SK-N-SH (cell line): ENCODE measurements at regions not wholly inside any gene's neighbourhood (a gene's known extent, or its start where the extent isn't known, plus 50 kb on each side); places are given as distances from the start of the nearest gene placed in this dataset.

Source experiments
- CTCF ChIA-PET: fragments of 300-600, 350-600 bp; formaldehyde crosslinking; extraction: SDS; loops from one replicate; lab custom pipeline; 2021; lab: Yijun Ruan, JAX
- POLR2A ChIA-PET: fragments of 350-600 bp; sonication (Branson Sonifier 250); formaldehyde crosslinking; extraction: SDS; loops from one replicate; lab custom pipeline; 2020; ENCODE audit warnings: antibody characterized with exemption, inconsistent platforms; lab: Yijun Ruan, JAX
- DNase-seq: peaks from one replicate; pipeline ENCODE4 v3.0.0; 2012
- H2AFZ ChIP-seq: fragments of 200-600 bp; sonication (generic); 2 replicates; pipeline ENCODE4 v1.8.1; 2016; ENCODE audit warnings: antibody characterized with exemption, mild to moderate bottlenecking, low read depth
- H3F3A ChIP-seq: fragments of 200-600 bp; sonication (generic); replicated peaks from 2 replicates; pipeline ENCODE3; 2016; ENCODE audit warnings: antibody characterized with exemption, mild to moderate bottlenecking; ENCODE audit not compliant: insufficient read depth
- H3K27ac ChIP-seq, 2 experiments: fragments of 200-500 bp in 1 of 2; fragments of 200-600 bp in 1 of 2; sonication (Bioruptor generic) in 1 of 2; sonication (generic), shearing (Covaris generic) in 1 of 2; 2 replicates each; pipeline versions ENCODE4 v1.5.1 to v1.6.1; 2014 to 2016; ENCODE audit warnings: low read depth in 2 of 2, inconsistent platforms in 1 of 2, low read length in 1 of 2, mild to moderate bottlenecking in 1 of 2, mixed read lengths in 1 of 2
- H3K27me3 ChIP-seq: fragments of 200-600 bp; sonication (generic), shearing (Covaris generic); 2 replicates; pipeline ENCODE4 v1.6.1; 2016; ENCODE audit warnings: mixed run types; ENCODE audit not compliant: insufficient read depth
- H3K36me3 ChIP-seq, 2 experiments: fragments of 200-500 bp in 1 of 2; fragments of 200-600 bp in 1 of 2; sonication (Bioruptor generic) in 1 of 2; sonication (generic) in 1 of 2; replicated peaks in 1 of 2; 2 replicates each; pipeline versions ENCODE3 to v1.5.1; 2014 to 2016; ENCODE audit warnings: low read length in 1 of 2, mild to moderate bottlenecking in 1 of 2; ENCODE audit not compliant: insufficient read depth in 2 of 2, control insufficient read depth in 1 of 2
- H3K4me1 ChIP-seq, 2 experiments: fragments of 200-500 bp in 1 of 2; fragments of 200-600 bp in 1 of 2; sonication (Bioruptor generic) in 1 of 2; sonication (generic), shearing (Covaris generic) in 1 of 2; 2 replicates each; pipeline versions ENCODE4 v1.5.1 to v1.6.1; 2014 to 2016; ENCODE audit warnings: low read depth in 1 of 2, low read length in 1 of 2, mixed run types in 1 of 2; ENCODE audit not compliant: insufficient read depth in 2 of 2, control insufficient read depth in 1 of 2
- H3K4me2 ChIP-seq: fragments of 200-600 bp; sonication (generic), shearing (Covaris generic); 2 replicates; pipeline ENCODE4 v1.6.1; 2017; ENCODE audit warnings: mixed run types
- H3K4me3 ChIP-seq, 2 experiments: fragments of 200-500 bp in 1 of 2; fragments of 200-600 bp in 1 of 2; sonication (Bioruptor generic) in 1 of 2; sonication (generic), shearing (Covaris generic) in 1 of 2; 2 replicates each; pipeline versions ENCODE4 v1.5.1 to v1.8.1; 2014 to 2016; ENCODE audit warnings: low read depth in 2 of 2, inconsistent platforms in 1 of 2, low read length in 1 of 2, mild to moderate bottlenecking in 1 of 2, mixed read lengths in 1 of 2, moderate library complexity in 1 of 2
- H3K79me2 ChIP-seq: fragments of 200-600 bp; sonication (generic); 2 replicates; pipeline ENCODE4 v1.8.1; 2017; ENCODE audit warnings: mild to moderate bottlenecking; ENCODE audit not compliant: insufficient read depth
- H3K9ac ChIP-seq: fragments of 200-600 bp; sonication (generic); 2 replicates; pipeline ENCODE4 v1.6.1; 2017; ENCODE audit warnings: mixed run types
- H3K9me2 ChIP-seq: fragments of 200-600 bp; sonication (generic); 2 replicates; pipeline ENCODE4 v1.6.1; 2017; ENCODE audit warnings: mixed run types
- H3K9me3 ChIP-seq: fragments of 200-600 bp; sonication (generic); 2 replicates; pipeline ENCODE4 v1.6.1; 2017; ENCODE audit warnings: mixed run types, mild to moderate bottlenecking, moderate library complexity
- H4K20me1 ChIP-seq: fragments of 200-600 bp; sonication (generic); 2 replicates; pipeline ENCODE4 v1.6.1; 2017; ENCODE audit warnings: mild to moderate bottlenecking, mixed run types; ENCODE audit not compliant: insufficient read depth
- ELF1 ChIP-seq: IDR thresholded peaks from 2 replicates; pipeline ENCODE4 v1.4.0; 2012
- GABPA ChIP-seq: IDR thresholded peaks from 2 replicates; pipeline ENCODE4 v1.4.0; 2012; ENCODE audit warnings: low read depth, mild to moderate bottlenecking
- JUND ChIP-seq: IDR thresholded peaks from 2 replicates; pipeline ENCODE4 v1.4.0; 2012
- MXI1 ChIP-seq: IDR thresholded peaks from 2 replicates; pipeline ENCODE4 v1.6.1; 2012; ENCODE audit warnings: mild to moderate bottlenecking, low read depth, low read length, improper control_type of control experiment
- SIN3A ChIP-seq: IDR thresholded peaks from 2 replicates; pipeline ENCODE4 v1.6.1; 2012; ENCODE audit warnings: low read depth, mild to moderate bottlenecking, low read length, moderate library complexity, borderline replicate concordance
- USF2 ChIP-seq: fragments of 150-350 bp; IDR thresholded peaks from 2 replicates; pipeline ENCODE4 v1.6.1; 2017; ENCODE audit warnings: antibody characterized with exemption, low read length, low read depth, borderline replicate concordance
- WGBS: methylation state at CpG from one replicate; pipeline ENCODE4 v1.1.6; 2017; ENCODE audit warnings: low lambda C conversion rate; 5-methylcytosine and 5-hydroxymethylcytosine counted together
- TF ChIP-seq, protein P1 (sequence below): fragments of 150-350 bp; IDR thresholded peaks from 2 replicates; pipeline ENCODE4 v1.6.1; 2016; ENCODE audit warnings: mild to moderate bottlenecking, low read depth, low read length
- TF ChIP-seq, protein P2 (sequence below): IDR thresholded peaks from 2 replicates; pipeline ENCODE4 v1.4.0; 2012; ENCODE audit warnings: low read depth, borderline replicate concordance

DNA sequence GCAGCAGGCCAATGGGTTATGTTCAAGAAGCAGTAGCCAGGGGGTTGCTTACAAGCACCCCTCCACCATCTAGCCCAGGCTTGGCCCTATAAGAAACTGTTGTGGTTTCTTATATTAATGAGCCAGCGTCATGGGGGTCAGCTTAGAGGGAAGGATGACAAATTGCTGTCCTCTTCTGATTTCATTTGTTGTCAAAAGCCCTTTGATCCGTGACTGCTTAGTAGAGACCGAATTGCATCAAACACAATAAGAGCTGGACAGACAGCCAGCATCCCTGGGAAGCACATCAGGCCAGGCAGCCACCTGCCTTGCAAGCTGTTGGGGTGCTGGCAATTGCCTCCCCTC is 206.6 kb upstream of the SETBP1 start:
- WGBS: 69% methylated on average over 3 of the region's 3 CpGs
- TF ChIP-seq GABPA: no peak
- TF ChIP-seq, protein P1, sequence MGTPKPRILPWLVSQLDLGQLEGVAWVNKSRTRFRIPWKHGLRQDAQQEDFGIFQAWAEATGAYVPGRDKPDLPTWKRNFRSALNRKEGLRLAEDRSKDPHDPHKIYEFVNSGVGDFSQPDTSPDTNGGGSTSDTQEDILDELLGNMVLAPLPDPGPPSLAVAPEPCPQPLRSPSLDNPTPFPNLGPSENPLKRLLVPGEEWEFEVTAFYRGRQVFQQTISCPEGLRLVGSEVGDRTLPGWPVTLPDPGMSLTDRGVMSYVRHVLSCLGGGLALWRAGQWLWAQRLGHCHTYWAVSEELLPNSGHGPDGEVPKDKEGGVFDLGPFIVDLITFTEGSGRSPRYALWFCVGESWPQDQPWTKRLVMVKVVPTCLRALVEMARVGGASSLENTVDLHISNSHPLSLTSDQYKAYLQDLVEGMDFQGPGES: no peak

DNA sequence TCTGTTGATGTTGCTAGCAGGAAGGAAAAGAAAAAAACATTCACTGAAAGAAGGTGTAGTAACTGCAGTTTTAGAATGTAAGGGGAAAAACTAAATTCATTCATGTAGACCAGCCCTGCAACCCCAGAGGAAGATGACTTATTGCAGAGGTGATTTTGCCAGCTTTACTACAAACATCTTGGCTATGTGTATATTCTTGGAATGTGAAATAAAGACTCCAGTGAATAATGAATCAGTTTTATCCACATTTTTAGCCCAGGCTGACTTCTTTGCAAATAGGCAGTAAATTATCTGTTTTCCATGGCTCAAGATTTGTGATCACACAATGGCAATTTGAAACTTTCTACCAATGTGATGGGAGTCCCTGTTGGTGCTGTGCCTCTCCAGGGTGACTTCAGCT is 206.1 kb upstream of the SETBP1 start:
- no peaks in the 10 kb centered on the region for H3K9me3 ChIP-seq
- TF ChIP-seq ELF1 (no peak), USF2 (no peak), SIN3A (no peak), MXI1 (no peak), JUND (no peak)
- TF ChIP-seq, protein P1: no peak
- TF ChIP-seq, protein P2, sequence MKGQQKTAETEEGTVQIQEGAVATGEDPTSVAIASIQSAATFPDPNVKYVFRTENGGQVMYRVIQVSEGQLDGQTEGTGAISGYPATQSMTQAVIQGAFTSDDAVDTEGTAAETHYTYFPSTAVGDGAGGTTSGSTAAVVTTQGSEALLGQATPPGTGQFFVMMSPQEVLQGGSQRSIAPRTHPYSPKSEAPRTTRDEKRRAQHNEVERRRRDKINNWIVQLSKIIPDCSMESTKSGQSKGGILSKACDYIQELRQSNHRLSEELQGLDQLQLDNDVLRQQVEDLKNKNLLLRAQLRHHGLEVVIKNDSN: no peak
- TF ChIP-seq, all 33 proteins: peak for 0
- H3F3A ChIP-seq: no peaks in the 10 kb centered on the region
- H4K20me1 ChIP-seq: no peaks in the 10 kb centered on the region
- CTCF ChIA-PET: interaction anchor here (1.5 kb wide), 1 partner anchor 25 kb away, joined by 3 read pairs; no protein-coding TSS in a partner anchor
- no peaks in the 10 kb centered on the region for H3K4me1 ChIP-seq
- H3K4me2 ChIP-seq: no peak overlapping the region
- no peak overlapping the region for H3K4me3 ChIP-seq
- H3K9ac ChIP-seq: no peak overlapping the region
- DNase-seq: no peak
- no peak overlapping the region for H2AFZ ChIP-seq
- H3K9me2 ChIP-seq: no peaks in the 10 kb centered on the region
- no peaks in the 10 kb centered on the region for H3K36me3 ChIP-seq
- H3K27me3 ChIP-seq: no peaks in the 10 kb centered on the region
- H3K27ac ChIP-seq: no peak overlapping the region
- POLR2A ChIA-PET: no interaction called here
- H3K79me2 ChIP-seq: no peaks in the 10 kb centered on the region

More for the DNA sequence above, 206.6 kb upstream of the SETBP1 start:
- no peaks in the 10 kb centered on the region for H3K36me3 ChIP-seq
- no peak overlapping the region for H3K4me2 ChIP-seq
- H4K20me1 ChIP-seq: no peaks in the 10 kb centered on the region
- no peaks in the 10 kb centered on the region for H3K9me2 ChIP-seq
- no peaks in the 10 kb centered on the region for H3K4me1 ChIP-seq
- no peaks in the 10 kb centered on the region for H3K79me2 ChIP-seq
- no peak overlapping the region for H3K9ac ChIP-seq
- H3K4me3 ChIP-seq: no peak overlapping the region
- no peak overlapping the region for H2AFZ ChIP-seq
- no peaks in the 10 kb centered on the region for H3K9me3 ChIP-seq
- ChIA-PET POLR2A (no interaction called here), CTCF (interaction anchor here (1.5 kb wide), 1 partner anchor 26 kb away, joined by 3 read pairs; no protein-coding TSS in a partner anchor)
- DNase-seq: no peak
- no peaks in the 10 kb centered on the region for H3F3A ChIP-seq
- no peaks in the 10 kb centered on the region for H3K27me3 ChIP-seq
- H3K27ac ChIP-seq: no peak overlapping the region
